ENCODE measurements at regions not wholly inside any gene's neighbourhood (a gene's known extent, or its start where the extent isn't known, plus 50 kb on each side); places are given as distances from the start of the nearest gene placed in this dataset.

GRCh38 chr1:170261669-170262068, 115.9 kb downstream of the NTMT2 start:
- Histone ChIP-seq H3K4me3 (ENCODE audit: low read depth, low read length) (no peak overlapping the region), H3K27me3 (ENCODE audit: control insufficient read depth, insufficient read depth, low read length) (no peaks in the 10 kb centered on the region), H3K36me3 (ENCODE audit: control insufficient read depth, insufficient read depth, low read length) (no peaks in the 10 kb centered on the region)
- DNase-seq (ENCODE audit: low read depth) (no peak), FAIRE-seq (no peak)
- TF ChIP-seq, protein P1, sequence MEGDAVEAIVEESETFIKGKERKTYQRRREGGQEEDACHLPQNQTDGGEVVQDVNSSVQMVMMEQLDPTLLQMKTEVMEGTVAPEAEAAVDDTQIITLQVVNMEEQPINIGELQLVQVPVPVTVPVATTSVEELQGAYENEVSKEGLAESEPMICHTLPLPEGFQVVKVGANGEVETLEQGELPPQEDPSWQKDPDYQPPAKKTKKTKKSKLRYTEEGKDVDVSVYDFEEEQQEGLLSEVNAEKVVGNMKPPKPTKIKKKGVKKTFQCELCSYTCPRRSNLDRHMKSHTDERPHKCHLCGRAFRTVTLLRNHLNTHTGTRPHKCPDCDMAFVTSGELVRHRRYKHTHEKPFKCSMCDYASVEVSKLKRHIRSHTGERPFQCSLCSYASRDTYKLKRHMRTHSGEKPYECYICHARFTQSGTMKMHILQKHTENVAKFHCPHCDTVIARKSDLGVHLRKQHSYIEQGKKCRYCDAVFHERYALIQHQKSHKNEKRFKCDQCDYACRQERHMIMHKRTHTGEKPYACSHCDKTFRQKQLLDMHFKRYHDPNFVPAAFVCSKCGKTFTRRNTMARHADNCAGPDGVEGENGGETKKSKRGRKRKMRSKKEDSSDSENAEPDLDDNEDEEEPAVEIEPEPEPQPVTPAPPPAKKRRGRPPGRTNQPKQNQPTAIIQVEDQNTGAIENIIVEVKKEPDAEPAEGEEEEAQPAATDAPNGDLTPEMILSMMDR (IDR thresholded peaks at IDR 0.05; ENCODE audit: insufficient read depth, low read length, severe bottlenecking) = no peak

DNA sequence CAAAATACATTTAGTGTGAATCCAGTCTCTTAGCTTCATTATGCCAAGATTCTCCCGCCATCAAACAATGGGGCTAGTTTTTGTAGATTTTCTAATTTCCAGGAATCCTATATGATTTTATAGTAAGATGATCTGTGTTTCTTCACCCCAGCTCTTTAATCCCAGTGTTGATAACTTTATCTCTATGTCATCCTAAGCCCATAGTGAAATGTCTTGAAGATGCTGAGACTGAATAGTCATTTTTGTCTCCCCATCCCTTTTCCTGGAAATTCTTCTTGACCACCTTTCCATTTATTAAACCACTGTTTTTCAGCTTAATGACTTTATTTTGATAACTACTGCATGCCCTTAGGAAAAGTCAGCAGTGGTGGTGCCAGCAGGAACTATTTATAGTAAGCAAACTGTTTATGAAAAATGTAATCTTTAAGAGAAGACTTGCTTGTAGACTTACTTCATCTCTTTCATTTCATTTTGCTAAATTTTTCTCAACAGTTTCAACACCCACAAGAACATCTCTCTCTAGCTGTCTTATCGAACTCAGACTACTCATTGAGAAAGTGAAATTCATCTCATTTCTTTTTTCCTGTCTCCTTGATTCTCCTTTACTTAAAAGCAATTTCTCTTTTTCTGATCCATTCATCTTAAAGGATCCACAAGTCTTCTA, 116.6 kb downstream of the NTMT2 start:
- FAIRE-seq = no peak
- no peaks in the 10 kb centered on the region for H3K27me3 ChIP-seq (ENCODE audit: control insufficient read depth, insufficient read depth, low read length)
- DNase-seq (ENCODE audit: low read depth) = no peak
- H3K36me3 ChIP-seq (ENCODE audit: control insufficient read depth, insufficient read depth, low read length) = no peaks in the 10 kb centered on the region
- no peak overlapping the region for H3K4me3 ChIP-seq (ENCODE audit: low read depth, low read length)
- TF ChIP-seq, protein P1 (IDR thresholded peaks at IDR 0.05; ENCODE audit: insufficient read depth, low read length, severe bottlenecking) = no peak

DNA sequence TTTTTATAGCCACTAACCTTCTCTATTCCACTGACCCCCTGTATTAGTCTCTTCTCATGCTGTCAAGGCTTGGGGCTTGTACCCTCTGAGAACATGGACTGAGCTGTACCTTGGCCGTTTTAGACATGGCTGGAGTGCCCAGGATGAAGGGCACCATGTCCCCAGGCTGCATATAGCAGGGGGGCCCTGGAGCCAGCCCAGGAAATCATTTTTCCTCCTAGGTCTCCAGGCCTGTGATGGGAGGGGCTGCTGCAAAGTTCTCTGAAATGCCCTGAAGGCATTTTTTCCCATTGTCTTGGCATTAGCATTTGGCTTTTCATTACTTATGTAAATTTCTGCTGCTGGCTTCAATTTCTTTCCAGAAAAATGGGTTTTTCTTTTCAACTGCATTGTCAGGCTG, 119.5 kb downstream of the NTMT2 start:
- H3K27me3 ChIP-seq (ENCODE audit: control insufficient read depth, insufficient read depth, low read length) = no peaks in the 10 kb centered on the region
- FAIRE-seq (no peak), DNase-seq (ENCODE audit: low read depth) (no peak)
- TF ChIP-seq, protein P1 (IDR thresholded peaks at IDR 0.05; ENCODE audit: insufficient read depth, low read length, severe bottlenecking) = no peak
- no peak overlapping the region for H3K4me3 ChIP-seq (ENCODE audit: low read depth, low read length)
- H3K36me3 ChIP-seq (ENCODE audit: control insufficient read depth, insufficient read depth, low read length) = no peaks in the 10 kb centered on the region

- DNase-seq (ENCODE audit: low read depth) (peak; percentile 3), FAIRE-seq (no peak)
- no peaks in the 10 kb centered on the region for H3K27me3 ChIP-seq (ENCODE audit: control insufficient read depth, insufficient read depth, low read length)
- H3K4me3 ChIP-seq (ENCODE audit: low read depth, low read length) = no peak overlapping the region
- no peaks in the 10 kb centered on the region for H3K36me3 ChIP-seq (ENCODE audit: control insufficient read depth, insufficient read depth, low read length)
- TF ChIP-seq, protein P1 (IDR thresholded peaks at IDR 0.05; ENCODE audit: insufficient read depth, low read length, severe bottlenecking) = no peak
These were observed 121.6 kb downstream of the NTMT2 start for GRCh38 chr1:170267317-170267716.

DNA sequence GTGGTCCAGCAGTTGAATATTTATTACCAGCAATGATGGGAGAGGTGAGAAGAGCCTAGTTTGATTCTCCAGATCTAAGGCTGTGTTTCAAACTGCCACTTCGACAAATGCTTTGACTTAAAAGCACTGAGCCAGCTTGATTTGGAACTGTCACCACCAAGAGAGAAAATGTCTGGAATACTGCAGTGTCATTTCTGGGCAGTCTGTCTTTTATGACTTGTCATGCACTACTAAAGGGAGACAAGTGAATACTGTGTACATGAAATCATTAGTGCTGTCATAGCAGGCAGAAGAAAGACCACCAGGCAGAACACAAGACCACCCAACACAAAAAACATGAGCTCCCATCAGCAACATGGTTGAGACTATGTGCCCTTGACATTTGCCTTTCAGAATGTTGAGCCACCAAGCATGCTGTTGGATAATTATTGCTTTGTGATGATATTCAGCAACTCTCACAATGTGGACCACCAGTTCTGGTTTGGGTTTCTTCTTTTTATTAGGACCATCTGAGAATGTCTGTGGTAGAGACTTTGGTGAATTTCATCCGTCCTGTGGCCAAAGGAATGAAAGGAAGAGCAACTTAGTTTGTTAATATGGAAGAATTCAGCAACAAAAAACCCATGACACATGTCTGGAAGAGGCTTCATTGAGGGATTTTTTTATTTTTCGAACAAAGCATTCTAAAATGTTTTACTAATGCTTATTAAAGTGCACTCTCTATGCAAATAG, 125.8 kb downstream of the NTMT2 start:
- Histone ChIP-seq H3K36me3 (ENCODE audit: control insufficient read depth, insufficient read depth, low read length) (no peaks in the 10 kb centered on the region), H3K4me3 (ENCODE audit: low read depth, low read length) (no peak overlapping the region), H3K27me3 (ENCODE audit: control insufficient read depth, insufficient read depth, low read length) (no peaks in the 10 kb centered on the region)
- no peak for FAIRE-seq
- DNase-seq (ENCODE audit: low read depth) = no peak
- TF ChIP-seq, protein P1 (IDR thresholded peaks at IDR 0.05; ENCODE audit: insufficient read depth, low read length, severe bottlenecking) = no peak

Data from bronchial epithelial cell (primary cell).